ENCODE measurements at regions not wholly inside any gene's neighbourhood (a gene's known extent, or its start where the extent isn't known, plus 50 kb on each side); places are given as distances from the start of the nearest gene placed in this dataset.
"Not testable (repeated sequence)": the region's sequence is repeated elsewhere in the genome, so short reads cannot be mapped to it uniquely, and the experiment has no call there.

DNA sequence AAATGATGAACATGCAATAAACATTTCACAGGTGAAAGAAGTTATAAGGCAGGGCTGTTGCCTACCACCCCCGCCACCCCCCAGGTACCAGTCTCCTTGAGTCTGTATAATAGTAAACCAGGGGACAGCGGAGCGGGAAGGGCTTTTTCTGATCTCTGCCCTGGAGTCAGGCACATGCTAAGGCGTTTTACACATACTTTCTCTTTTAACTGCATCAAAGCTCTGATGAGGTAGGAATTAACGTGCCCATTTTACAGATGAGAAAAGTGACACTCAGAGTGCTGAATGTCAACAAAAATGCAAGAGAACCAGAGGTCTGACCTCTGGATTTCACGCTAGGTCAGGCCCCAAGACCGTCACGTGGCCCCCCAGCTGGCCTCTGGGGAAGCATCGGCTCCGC lies 94.3 kb upstream of the ASB18 start:
- TF ChIP-seq, protein P1, sequence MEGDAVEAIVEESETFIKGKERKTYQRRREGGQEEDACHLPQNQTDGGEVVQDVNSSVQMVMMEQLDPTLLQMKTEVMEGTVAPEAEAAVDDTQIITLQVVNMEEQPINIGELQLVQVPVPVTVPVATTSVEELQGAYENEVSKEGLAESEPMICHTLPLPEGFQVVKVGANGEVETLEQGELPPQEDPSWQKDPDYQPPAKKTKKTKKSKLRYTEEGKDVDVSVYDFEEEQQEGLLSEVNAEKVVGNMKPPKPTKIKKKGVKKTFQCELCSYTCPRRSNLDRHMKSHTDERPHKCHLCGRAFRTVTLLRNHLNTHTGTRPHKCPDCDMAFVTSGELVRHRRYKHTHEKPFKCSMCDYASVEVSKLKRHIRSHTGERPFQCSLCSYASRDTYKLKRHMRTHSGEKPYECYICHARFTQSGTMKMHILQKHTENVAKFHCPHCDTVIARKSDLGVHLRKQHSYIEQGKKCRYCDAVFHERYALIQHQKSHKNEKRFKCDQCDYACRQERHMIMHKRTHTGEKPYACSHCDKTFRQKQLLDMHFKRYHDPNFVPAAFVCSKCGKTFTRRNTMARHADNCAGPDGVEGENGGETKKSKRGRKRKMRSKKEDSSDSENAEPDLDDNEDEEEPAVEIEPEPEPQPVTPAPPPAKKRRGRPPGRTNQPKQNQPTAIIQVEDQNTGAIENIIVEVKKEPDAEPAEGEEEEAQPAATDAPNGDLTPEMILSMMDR (conservative IDR thresholded peaks at IDR 0.05; ENCODE audit: low read length), result not testable (repeated sequence)
- not testable (repeated sequence) for TF ChIP-seq EZH2phosphoT487 (IDR thresholded peaks at IDR 0.05; ENCODE audit: borderline replicate concordance)
